NCI-H2227 (cell line): ENCODE measurements at regions not wholly inside any gene's neighbourhood (a gene's known extent, or its start where the extent isn't known, plus 50 kb on each side); places are given as distances from the start of the nearest gene placed in this dataset.

ENCODE experiments used
- DNase-seq: peaks from one replicate; lab custom pipeline; 2025; ENCODE audit not compliant: unreplicated experiment; lab: John Stamatoyannopoulos, UW

DNA sequence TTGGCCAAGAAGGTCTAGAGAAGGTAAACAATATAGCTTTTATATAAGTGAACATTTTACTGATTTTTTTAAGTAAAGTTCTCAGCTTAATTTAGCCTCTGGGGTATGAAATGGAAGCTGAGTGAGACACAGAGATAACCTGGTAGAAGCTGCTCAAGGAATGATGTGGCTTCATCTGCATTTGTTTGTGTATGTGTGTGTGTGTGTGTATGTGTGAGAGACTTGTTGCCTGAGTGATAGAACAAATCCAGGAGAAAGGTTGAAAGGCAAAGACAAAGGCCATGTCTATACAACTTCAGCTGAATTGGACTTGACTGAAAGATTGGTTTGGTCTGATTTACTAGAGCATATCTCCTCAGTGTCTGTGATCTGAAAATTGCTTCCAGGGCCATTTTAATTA lies 63.6 kb downstream of the PCDH7 start:
- no peak for DNase-seq

DNA sequence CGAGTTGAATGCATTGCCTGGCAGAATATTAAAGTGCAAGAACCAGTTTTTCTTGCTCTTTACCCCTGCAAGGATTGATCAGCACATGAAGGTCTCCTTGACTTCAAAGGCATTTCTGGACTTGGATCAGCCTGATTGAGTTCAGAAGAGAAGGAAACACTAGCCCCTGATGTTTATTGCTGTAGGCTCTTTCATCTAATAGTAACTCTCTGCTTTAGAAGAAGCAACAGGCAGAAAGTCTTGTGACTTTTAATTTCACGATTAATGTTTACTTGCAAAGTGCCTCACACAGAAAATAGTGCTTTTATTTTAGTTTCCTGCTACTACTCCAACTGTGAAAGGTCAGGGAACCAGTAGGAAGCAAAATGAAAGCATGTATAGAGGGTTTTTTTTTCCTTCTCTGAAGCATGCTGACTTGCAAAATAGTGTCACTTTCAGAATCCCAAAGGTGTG lies 69.1 kb downstream of the PCDH7 start:
- no peak for DNase-seq

DNA sequence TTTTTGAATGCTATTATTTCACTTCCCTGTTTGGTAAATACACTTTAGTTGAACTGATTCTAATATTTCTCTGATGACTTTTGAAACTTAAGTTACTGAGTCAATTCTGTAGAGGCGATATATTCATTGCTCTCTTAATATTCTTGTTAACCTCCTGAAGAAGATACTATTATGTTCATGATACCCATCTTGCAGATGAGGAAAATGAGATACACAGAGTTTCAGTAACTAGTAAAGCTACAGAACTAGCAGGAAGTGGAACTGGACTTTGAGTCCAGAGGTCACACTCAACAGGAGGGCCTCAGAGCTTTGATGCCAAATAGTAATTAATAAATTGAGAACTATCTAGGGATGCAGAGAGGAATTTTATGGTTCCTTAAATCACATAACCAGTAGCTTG lies 70.0 kb downstream of the PCDH7 start:
- no peak for DNase-seq

DNA sequence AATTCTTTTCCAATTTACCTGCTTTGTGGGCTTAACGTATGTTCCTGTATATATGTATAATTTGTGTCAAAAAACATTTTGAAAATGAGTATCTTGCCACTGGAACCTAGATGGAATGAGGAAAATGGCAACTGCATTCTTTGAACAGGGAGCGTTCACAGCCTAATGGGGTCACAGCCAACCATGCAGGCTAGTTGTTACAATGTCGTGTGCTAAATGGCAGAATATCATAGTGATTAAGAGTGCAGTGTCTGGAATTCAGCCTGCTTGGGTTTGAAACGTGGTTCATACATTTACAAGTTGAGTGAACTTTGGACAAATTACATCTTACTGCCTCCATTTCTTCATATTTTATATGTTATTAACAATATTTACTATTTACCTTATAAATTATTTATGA lies 70.8 kb downstream of the PCDH7 start:
- DNase-seq, result no peak

DNA sequence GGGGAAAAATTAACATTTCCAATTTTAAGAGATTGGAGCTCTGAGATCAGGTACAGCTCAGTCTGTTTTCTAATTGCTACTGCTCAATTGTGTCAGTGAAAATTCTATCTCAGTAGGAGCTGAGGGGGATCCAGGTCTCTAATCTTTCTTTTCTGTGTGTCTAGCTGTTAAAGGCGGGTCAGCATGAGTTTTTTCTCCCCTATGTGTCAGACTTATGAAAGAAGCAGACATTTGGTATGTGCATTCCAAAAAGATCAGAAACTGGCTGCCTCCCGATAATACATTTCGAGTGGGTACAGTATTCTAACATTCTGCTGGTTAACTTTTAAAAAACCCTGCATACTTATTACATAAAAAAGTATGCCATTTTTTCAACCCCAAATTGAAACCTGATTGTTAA lies 72.4 kb downstream of the PCDH7 start:
- DNase-seq, result no peak

DNA sequence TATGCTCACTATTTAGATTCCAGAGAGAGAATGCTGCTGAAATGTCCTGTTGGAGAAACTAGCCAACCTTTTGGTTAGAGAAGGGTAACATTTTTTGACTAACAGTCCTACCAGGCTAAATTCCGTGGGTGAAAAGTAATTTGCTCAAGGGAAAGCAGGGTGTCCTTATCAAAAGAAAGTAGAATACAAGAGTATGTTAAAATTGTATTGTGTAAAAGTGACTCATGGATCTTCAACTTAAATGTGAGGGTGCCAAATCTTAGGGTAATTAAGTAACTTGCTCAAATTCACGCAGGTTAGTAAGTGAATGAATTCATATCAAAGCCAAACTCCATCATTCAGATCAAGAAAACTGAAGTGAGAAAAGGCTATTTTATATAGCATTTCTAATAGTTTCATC lies 81.7 kb downstream of the PCDH7 start:
- no peak for DNase-seq

DNA sequence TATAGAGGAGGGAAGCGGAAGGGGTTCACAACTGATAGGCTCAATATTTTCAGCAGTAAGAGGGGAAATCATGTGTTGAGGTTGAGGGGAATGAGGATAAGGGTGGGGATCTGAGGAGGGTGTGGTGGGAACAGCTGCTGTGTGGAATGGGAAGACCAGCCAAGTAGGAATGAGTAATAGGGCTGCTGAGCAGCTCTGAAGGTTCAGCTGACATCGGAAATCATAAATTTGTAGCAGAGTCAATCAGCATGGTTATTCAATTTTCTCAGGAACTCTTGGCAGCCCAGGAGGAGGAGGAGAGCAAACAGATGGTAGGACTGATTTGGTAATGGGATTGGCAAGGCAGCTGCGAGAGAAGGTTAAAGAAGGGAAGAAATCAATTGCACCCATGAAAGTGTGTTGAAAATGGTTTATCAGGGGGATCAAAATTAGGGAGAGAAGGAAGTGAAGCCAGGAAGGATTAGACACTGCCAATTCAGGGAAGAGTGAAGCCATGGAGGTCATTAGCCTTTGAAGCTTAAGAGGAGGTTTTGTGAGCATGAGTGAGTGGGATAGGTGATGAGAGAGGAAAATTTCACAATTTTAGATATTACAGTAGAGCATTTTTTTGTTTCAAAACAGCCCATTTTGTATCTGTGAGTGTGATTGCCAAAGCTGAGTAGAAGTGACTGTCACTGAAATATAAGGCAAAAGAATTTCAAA lies 82.6 kb downstream of the PCDH7 start:
- no peak for DNase-seq

DNA sequence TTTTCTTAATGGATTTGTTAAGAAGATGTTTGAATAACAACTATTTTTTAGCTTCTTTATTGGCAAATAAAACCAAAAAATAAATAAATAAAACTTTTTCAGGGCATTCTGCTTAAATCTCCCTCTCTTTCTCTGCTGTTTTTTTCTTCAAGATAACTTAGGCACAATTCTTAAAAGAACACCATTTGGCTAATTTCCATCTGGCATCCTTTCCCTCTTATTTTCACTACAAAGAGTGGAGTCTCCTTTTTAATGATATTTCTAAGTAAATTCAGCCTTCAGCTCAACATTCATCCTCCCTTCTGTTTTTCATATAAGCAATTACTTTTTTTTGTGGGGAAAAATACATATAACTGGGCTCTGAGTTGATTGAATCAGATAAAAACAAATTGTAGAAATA lies 88.1 kb downstream of the PCDH7 start:
- DNase-seq, result no peak

DNA sequence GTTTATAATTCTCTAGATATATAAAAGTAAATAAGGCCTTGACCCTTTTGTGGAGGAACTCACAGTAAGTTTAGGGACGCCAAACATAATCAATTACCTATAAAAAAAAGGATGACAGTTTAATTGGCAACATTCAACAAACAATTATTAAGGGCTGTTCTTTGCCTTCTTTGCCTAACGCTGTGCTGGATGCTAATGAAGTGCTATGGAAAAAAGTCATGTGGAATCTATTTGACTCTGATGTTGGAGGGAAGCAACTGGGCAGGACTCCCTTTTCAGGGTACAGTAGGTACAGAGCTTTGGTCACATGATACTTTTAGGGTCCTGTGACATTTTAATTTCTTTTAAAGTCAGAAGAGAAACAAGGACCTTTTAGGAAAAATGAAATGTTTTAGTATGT lies 91.1 kb downstream of the PCDH7 start:
- DNase-seq, result no peak

DNA sequence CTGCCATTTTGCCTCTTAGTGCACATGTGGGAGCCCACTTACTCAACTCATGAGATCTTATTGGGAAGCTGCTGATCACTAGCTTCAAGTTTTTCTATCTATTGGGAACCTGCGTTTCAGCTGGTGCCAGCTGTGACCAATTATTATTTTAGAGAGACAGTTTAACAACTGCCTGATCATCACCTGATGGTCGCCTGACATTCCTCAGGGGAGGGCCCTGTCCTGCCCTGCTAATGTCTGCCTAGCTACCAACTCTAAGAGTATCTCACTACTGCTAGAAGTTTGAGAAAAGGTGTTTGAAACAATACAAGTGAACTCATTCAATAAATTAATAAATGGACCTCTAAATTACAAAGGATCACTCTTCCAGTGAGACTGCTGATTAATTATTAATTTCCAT lies 95.5 kb downstream of the PCDH7 start:
- no peak for DNase-seq

DNA sequence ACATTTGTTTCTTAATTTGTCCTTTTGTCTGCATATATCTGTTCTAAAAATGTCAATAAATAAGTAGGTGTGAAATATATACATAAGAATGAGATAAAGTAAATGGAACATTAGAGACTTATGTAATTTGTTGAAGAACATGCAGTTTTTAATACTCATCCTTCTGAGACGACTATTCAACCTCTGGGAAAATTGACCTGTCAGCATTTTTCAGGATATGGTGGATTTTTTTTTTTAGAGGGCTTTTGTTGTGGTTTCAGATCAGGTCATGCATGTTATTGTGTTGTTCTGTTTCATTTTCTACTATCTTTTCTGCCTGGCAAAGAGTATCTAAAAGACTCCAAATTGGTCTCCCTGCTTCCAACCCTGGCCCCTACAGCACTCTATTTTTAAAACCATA lies 97.3 kb downstream of the PCDH7 start:
- no peak for DNase-seq

DNA sequence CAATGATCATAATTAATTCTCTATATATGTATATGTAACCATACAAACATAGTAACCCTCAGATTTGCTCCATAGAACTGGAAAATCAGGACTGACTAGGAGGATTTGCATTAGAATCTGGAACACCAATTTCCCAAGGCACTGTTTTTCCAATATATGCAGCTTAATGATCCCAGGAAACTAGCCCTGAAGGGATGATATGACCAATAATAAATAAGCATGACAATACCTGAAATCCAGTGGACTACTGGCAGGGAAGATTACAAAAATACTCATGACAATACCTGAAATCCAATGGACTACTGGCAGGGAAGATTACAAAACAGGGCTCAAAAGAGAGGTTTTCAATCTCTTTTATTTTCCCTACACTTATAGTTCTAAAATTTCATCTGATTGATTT lies 98.4 kb downstream of the PCDH7 start:
- DNase-seq, result no peak

DNA sequence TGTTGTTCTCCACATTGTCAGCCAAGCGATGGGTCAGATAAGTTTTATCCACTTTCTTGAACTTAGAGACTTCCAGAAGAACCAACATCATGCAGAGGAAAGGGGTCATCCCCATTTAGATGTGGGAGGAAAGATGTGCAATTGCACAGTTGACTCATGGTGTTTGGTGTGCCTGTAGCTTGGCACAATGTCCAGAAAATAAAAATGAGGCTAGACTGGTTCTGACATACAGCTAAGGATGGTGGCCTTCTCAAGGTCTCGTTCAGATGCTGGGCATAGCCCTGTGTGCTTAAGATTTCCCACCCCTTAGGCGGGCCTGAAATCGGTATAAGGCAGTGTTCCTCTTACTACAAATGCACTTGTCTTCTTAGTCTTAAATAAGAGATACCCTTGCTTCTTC lies 101.1 kb downstream of the PCDH7 start:
- no peak for DNase-seq

DNA sequence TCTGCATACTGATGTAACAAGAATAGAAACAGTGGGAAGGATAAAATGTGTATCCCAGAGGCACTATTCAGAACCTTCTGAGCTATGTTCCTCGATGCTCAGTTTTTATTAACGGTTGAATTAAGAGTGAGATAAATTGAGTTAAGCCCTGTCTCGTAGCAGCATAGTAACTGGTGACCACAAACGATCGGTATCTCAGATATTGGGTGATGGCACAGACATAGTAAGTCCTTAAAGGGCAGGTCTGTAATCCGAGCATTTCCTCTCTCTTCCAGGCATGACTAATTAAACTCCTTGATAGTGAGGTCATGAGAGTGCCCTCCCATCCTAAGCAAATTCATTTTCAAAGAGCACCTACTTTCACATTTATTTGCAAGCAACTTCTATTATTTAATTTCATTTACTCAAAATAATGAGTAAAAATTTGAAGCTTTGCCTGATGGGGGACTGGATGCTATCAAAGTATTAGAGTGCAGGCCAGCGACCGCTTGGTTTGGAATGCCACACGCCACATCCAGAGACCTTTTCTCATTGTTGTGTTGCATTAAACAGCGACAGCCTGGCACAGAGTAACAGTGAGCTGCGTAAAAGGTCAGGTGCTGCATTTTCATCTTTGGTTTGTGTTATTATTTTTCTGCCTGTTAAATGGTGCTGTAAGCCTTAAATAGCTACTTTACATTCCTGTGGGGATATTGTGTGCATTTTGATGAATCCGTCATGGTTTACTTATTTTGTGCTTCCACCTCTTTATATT lies 101.9 kb downstream of the PCDH7 start:
- DNase-seq, result no peak

DNA sequence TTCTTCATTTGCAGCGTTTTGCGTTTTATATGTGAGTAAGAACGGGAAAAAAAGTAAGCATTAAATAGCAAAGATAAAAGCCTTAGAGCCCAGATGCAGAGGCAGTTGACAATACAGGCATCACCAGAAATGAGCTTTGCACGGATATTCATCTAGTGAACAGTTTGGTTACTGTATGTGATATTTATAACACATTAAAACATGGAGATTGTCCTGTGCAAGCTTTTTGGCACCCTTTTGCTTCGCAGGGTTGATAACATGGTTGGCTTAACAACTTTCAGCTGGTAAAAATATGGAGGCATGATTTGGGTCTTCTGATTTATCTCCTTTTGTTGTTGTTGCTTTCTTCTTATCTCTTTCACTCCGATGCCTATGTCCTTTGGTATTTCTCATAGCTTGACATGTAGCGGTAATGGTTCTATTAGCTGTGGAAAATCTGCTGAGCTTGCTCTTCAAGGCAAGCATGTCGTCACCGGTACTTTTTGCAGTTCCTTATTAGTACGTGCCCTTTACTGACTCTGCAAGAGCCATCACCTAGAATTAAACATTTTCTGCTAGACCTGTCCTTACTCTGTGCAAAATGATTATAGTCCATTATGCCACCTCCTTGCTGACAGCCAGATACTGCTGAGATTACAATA lies 102.9 kb downstream of the PCDH7 start:
- DNase-seq, result no peak

DNA sequence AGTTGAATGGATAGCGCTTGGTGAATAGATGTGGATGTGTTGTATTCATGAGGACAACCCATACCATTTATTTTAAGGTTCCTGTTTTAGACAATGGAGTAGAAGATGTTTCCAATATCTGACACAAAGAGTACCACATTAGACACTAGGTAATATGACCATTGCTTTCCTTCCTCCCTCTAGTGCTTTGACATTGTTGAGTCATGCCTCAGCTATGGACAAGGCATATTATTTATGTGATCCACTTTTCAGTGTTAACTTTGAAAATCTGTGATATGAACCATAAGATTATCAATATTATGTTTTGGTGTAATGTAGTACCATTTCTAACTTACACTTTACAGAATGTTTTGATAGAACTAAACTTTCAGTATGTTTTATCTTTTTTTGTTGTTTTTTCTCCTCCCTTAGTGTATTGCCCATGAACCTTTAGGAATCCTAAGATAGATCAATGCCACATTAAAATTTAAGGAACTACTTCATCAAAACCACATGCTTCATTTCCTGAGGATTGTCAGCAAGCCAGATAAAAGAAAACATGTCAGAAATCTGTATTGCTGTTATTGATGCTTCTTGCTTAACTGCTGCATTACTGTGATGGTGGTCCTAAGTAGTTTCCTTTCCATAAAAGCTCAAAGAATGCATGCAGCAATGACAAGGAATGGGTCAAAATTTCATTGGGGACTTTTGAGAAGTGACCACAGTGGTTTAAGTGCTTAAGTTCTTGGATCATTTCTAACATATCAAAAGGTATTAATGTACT lies 105.0 kb downstream of the PCDH7 start:
- no peak for DNase-seq

DNA sequence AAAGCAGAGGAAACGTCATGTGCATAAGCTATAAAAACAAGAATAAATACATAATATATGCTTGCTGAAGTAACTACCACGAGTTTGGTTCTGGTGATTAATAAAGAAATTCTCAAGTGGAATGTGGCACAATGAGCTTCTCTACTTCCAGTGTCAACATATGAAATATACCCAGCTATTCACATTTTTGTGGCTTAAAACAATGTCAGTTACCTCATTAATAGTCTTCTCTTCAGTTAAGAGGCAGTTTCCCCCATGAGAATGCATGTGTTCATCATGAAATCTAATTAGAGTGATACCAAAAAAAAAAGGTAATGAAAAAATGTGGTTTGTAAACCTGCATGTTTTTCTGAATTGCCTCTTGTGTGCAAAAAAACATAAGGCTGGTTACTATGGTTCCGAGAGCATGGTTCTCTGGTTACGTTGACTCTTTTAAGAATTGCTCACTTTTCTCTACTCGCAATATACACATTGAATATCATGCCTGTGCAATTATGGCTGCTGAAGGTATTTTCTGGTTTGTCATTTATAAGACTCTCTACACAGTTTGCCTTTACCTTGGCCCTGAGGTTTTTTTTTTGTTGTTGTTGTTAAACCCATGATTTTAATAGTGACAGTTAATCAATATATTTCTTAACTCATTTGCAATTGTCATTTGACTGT lies 108.2 kb downstream of the PCDH7 start:
- no peak for DNase-seq

DNA sequence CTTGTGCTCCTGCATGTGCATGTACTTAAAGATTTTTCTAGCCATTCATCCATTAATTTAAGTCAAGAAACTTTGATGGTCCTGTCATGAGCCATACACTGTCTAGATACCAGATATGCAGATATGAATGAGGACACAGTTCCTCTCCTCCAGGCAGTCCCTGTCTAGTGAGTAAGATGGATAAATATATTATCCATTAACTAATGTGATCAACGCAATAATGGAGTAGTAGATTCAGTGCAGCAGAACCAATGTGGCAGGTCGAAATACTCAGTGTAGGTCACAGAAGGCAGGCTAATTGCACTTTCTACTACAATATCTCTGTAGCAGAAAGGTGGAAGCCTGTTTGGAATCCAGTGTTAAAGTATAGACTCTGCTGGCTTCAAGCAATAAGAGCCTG lies 112.5 kb downstream of the PCDH7 start:
- no peak for DNase-seq

DNA sequence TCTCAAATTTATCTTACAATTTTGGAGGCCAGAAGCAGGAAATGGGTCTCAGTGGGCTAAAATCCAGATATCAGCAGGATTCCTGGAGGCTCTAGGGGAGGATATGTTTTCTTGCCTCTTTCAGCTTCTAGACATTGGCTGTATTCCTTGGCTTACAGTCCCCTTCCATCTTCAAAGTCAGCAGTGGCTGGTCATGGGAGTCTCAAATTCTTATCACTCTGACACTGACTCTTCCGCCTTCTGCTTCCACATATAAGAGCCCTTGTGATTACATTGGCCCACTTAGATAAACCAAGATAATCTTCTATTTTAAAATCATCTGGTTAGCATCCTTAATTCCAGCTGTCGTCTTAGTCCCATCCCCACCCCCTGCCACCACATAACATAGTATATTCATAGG lies 113.0 kb downstream of the PCDH7 start:
- DNase-seq, result no peak

DNA sequence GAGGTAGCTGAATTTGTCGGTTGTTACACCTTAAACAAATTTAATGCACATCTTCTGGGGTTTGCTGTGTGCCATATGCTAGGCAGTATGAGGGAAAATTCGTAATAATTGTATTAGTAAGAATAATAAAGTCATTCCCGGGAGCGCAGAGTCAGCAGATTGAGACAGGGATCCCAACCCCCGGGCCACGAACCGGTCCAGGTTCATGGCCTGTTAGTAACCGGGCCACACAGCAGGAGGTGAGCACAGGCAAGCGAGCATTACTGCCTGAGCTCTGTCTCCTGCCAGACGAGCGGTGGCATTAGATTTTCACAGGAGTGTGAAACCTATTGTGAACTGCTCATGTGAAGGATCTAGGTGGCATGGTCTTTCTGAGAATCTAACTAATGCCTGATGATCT lies 114.9 kb downstream of the PCDH7 start:
- DNase-seq, result no peak

DNA sequence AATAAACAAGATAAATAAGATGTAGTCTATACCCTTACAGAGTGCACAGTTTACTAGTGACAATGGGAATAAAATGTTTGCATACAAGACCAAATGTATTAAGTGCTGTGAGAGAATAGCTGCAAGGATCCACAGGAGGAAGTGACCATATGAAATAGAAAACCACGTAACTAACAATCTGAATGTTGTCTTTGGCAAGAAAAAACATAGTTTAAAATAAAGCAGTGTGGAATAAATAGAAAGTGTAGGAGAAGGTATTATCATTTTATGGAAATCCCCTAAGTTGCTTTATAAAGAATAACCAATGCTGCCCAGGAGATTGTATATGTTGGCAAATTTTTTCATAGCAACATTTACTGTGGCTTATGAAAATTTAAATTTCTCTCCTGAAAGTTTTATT lies 116.1 kb downstream of the PCDH7 start:
- DNase-seq, result no peak
